Panc1 (cell line): ENCODE measurements at regions not wholly inside any gene's neighbourhood (a gene's known extent, or its start where the extent isn't known, plus 50 kb on each side); places are given as distances from the start of the nearest gene placed in this dataset.

Experiments
- CTCF ChIP-seq: fragments of 450-650 bp; IDR thresholded peaks from 2 replicates; pipeline ENCODE4 v1.5.1; 2017; ENCODE audit warnings: mild to moderate bottlenecking
- POLR2AphosphoS5 ChIP-seq: IDR thresholded peaks from 2 replicates; pipeline ENCODE4 v1.6.1; 2012; ENCODE audit warnings: mild to moderate bottlenecking, low read depth, low read length, moderate library complexity
- REST ChIP-seq, 2 experiments: IDR thresholded peaks; 2 replicates each; pipeline ENCODE4 v1.6.1; 2011 to 2012; ENCODE audit warnings: low read depth in 2 of 2, control low read depth in 1 of 2, low read length in 1 of 2, mild to moderate bottlenecking in 1 of 2, moderate library complexity in 1 of 2; ENCODE audit not compliant: insufficient read depth in 1 of 2

DNA sequence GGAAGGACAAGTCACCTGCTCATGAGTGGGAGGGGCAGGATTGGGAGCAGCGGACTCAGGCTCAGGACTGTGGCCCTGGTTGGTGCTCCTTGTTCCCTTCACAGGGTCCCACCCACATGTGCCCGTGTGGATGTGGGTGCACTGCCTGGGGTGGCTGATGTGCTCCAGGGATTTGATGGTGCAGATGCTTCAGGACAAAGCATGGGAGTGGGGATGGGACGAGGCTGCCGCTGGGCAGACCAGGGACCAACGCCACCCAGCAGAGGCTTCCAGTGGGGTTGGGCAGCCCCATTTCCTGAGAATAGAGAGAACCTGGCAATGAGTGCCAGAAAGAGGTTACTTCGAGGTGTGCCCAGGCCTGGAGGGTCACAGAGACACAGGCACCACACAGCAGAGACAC lies 65.5 kb upstream of the IGLL5 start:
- no peak for TF ChIP-seq CTCF
- no peak for TF ChIP-seq POLR2AphosphoS5
- no peak for TF ChIP-seq REST (IDR thresholded peaks at IDR 0.05; ENCODE audit: insufficient read depth in 1 of 2, low read depth in 2 of 2, low read length in 1 of 2)
